Skin epidermis (tissue), 12 donors: ENCODE measurements at regions not wholly inside any gene's neighbourhood (a gene's known extent, or its start where the extent isn't known, plus 50 kb on each side); places are given as distances from the start of the nearest gene placed in this dataset.
A peak's percentile ranks its signal among the peaks of the same experiment; 100 is the strongest.
"Not testable (repeated sequence)": the region's sequence is repeated elsewhere in the genome, so short reads cannot be mapped to it uniquely, and the experiment has no call there.

Source experiments
- H3K27ac ChIP-seq, 21 experiments: fragments of 200-600 bp; sonication (generic) in 11 of 21; one replicate each; pipeline ENCODE4 v1.5.0; 2020; ENCODE audit warnings: mild to moderate bottlenecking in 3 of 21, inconsistent platforms in 2 of 21, moderate library complexity in 2 of 21
- H3K4me3 ChIP-seq, 7 experiments: fragments of 200-600 bp; sonication (generic) in 2 of 7; one replicate each; pipeline ENCODE4 v1.5.0; 2020; ENCODE audit warnings: inconsistent platforms in 2 of 7, mild to moderate bottlenecking in 2 of 7, moderate library complexity in 1 of 7

DNA sequence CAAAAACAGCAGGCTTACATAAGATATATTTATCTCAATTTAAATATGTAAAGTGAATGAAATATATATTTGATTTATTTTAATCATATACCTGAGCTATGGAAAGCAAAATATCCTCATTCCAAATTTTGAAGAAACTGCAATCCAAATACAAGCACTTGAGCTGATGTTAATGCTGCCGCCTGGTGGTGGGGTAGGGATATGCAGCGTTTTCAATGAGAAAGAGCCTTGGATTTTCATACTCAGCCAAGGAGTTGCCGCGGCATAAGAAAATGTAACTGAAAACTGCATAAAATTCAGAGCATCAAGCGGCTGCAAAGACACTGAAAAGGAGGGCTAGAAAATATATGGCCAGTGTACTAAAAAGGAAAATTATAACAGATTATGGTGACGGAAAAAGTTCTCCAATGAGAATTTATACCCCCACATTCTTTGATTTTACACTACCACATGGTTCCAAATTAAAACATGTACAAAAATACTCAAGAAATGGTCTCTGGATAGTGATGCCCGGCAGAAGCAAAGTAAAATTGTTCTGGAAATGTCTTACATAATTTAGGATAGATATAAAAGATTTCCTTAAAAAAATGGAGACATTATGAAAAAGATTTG, 660.3 kb upstream of the PITX2 start:
- Histone ChIP-seq H3K27ac (no peak overlapping the region), H3K4me3 (no peak overlapping the region)

DNA sequence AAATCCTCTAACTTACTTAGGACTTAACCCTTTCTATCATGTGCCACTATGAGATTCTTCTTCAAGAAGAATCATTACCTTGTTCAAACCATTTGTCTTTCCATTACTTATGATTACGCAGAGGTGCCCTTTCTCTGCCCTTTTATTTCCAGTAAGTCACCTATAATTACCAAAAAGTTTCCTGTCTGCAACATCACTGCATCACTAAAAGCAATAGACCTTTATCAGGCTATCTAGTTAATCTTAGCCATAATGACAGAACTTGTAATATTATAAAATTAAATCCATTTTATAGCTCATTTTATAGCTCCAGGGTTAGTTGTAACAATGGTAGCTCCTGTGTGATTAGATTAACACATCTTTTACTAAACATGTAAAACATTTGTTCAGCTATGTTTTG, 673.6 kb upstream of the PITX2 start:
- Histone ChIP-seq H3K4me3 (no peak overlapping the region), H3K27ac (no peak overlapping the region)

DNA sequence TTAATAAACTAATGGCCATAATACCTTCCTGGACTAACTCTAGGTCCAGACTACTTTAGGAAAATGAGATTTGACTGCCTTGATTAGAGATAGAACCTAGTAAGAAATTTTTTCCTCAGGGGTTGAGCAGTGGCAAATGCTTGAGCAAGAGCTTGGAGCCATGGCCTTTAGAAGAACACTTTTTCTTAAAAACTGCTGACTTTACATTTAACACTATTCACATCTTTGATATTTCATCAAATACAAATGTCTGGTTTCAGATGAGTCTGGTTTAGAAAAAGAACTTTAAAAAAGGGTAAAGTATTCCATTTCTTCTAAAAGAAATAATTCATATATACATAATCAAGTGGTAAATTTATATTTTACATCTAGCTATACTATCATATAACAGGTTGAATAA, 680.9 kb upstream of the PITX2 start:
- no peak overlapping the region for H3K27ac ChIP-seq
- H3K4me3 ChIP-seq = no peak overlapping the region

DNA sequence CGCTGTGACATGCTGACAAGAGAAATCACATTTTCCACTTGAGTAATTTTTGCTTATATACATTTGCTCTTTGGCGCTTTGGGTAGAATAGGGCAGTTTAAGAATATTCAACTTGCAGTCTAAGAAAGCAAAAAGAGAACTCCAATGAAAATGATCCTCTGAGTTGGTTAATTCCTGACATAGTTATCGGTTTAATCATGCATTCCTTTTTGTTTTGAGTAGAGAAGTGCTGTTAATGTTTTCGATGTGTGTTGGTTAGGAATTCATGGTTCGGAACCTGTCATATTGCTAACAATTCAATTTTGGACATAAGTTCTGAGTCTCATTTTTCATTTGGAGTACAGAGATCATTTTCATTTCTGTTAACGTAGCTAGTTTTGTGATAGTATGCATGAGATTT, 700.6 kb upstream of the PITX2 start:
- no peak overlapping the region for H3K27ac ChIP-seq
- no peak overlapping the region for H3K4me3 ChIP-seq

DNA sequence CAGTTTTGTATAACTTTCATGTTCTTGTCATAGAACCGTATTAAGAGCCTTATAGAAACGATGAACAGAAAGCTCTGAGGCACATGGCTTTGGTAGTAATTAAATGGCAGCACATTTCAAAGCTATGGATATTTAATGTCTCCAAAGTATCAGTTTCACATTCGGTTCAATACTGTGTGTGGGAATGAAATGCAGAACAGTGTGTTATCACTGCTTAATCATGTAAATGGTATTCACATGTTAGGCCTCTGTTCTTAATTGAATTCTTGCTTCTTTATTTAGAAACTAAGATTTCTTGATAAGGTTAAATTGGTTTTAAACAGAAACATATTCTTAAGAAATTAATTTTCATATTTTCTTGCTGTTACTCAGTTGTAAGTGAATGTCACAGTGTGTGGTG, 701.0 kb upstream of the PITX2 start:
- Histone ChIP-seq H3K27ac (no peak overlapping the region), H3K4me3 (no peak overlapping the region)

DNA sequence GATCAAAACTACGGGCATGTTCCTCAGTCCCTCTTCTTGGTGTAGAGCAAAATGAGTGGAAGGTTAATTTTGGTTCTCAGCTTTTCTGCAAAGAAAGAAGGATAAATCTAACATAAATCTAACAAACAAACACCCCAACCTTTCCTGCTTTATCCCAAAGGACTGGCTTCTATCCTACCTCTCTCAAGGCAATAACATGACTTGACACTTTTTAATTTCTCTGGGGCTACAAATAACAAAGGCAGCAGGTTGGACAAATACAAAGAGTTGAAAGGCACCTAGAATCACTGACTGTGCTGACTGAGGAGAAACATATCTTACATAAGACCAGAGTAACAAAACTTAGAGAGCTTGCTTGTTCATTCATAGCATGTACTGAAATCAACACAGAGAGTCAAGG, 703.6 kb upstream of the PITX2 start:
- no peak overlapping the region for H3K4me3 ChIP-seq
- H3K27ac ChIP-seq = no peak overlapping the region

DNA sequence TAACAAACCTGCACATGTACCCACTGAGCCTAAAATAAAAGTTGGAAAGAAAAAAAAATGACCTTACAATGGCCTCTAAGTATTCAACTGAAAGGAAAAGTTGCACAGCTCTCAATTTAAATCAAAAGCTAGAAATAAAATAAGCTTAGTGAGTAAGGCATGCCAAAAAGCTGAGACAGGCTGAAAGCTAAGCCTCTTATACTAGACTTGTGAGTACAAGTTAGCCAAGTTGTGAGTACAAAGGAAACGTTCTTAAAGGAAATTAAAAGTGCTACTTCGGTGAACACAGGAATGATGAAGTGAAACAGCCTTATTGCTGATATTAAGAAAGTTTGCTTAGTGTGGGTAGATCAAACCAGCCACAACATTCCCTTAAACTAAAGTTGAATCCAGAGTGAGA, 707.9 kb upstream of the PITX2 start:
- Histone ChIP-seq H3K4me3 (no peak overlapping the region), H3K27ac (no peak overlapping the region)

DNA sequence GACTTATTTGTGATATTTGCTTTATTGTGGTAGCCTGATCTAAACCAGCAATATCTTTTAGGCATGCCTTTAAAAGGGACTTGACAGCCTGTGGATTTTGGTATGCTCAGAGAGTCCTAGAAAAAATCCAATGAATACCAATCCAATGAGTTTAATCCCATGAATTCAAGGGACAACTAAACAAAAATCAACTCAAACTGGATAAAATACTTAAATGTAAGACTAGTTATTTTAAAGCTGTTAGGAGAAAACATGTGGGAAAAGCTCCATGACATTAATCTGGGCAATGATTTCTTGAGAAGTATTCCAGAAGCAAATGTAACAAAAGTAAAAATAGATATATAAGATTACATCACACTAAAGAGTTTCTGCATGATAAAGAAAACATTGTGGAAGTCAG, 711.5 kb upstream of the PITX2 start:
- no peak overlapping the region for H3K27ac ChIP-seq
- H3K4me3 ChIP-seq = no peak overlapping the region

DNA sequence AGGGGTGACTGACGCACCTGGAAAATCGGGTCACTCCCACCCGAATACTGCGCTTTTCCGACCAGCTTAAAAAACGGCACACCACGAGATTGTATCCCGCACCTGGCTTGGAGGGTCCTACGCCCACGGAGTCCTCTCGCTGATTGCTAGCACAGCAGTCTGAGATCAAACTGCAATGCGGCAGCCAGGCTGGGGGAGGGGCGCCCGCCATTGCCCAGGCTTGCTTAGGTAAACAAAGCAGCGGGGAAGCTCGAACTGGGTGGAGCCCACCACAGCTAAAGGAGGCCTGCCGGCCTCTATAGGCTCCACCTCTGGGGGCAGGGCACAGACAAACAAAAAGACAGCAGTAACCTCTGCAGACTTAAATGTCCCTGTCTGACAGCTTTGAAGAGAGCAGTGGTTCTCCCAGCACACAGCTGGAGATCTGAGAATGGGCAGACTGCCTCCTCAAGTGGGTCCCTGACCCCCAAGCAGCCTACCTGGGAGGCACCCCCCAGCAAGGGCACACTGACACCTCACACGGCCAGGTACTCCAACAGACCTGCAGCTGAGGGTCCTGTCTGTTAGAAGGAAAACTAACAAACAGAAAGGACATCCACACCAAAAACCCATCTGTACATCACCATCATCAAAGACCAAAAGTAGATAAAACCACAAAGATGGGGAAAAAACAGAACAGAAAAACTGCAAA, 714.5 kb upstream of the PITX2 start:
- not testable (repeated sequence) for H3K27ac ChIP-seq, H3K4me3 ChIP-seq

DNA sequence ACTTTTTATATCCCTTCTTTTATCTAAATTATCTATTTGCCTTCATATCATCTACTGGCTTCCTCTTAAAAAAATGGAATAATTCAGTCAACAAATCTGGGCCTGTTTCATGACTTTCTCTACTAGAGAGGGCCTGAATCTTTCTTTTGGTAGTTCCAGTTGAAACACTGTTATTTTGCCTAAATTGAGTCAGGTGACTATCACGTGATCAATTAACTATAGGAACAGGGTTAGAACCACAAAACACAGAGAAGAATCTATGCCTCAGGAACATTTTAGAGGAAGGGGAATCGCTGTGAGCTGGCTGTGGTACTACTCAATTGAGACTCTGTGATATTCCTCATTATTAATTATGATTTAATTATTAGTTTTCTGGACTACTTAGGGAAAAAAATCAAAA, 736.7 kb upstream of the PITX2 start:
- H3K4me3 ChIP-seq = no peak overlapping the region

DNA sequence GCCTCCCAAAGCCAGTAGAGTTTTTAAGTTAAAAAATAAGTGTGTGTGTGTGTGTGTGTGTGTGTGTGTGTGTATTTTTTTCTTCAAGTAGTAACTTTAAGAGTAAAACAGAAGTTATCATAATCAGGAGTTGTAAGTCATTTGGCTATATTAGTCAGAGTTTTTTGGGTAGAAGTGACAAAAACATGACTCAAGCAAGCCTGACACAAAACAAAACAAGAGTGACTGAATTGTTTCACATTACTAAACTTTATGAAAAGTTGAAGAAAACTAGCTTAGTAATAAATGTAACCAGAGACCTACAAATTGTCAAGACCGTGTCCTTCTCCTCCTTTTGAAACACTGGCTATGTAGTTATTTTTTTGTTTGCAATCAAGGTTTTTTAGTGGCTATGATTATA, 738.0 kb upstream of the PITX2 start:
- Histone ChIP-seq H3K4me3 (no peak overlapping the region), H3K27ac (no peak overlapping the region)

More for the DNA sequence above, 736.7 kb upstream of the PITX2 start:
- H3K27ac ChIP-seq = no peak overlapping the region

DNA sequence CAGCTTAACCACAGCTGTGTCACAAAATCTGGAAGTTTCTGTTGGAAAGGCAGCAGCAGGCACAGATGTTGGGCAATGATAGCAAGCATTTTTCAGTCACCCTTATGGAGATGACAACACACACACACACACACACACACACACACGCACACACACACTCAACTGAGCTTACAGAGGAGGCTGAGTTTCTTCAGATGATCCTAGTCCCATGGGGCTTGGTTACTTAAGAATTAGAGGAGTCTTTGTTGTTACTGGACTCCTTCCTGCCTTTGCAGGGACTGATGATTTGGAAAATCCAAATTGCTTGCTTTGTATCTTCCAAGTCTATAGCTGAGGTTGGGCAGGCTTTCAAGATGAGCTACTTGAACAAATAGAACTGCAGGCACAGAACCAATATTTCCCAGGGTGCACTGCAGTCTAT, 740.1 kb upstream of the PITX2 start:
- Histone ChIP-seq H3K27ac (no peak overlapping the region), H3K4me3 (no peak overlapping the region)

DNA sequence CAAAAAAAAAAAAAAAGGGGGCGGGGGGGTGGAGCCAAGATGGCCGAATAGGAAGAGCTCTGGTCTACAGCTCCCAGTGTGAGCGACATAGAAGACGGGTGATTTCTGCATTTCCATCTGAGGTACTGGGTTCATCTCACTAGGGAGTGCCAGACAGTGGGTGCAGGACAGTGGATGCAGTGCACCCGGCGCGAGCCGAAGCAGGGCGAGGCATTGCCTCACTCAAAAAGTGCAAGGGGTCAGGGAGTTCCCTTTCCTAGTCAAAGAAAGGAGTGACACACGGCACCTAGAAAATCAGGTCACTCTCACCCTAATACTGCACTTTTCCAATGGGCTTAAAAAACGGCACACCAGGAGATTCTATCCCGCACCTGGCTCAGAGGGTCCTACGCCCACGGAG, 755.0 kb upstream of the PITX2 start:
- not testable (repeated sequence) for H3K4me3 ChIP-seq, H3K27ac ChIP-seq

DNA sequence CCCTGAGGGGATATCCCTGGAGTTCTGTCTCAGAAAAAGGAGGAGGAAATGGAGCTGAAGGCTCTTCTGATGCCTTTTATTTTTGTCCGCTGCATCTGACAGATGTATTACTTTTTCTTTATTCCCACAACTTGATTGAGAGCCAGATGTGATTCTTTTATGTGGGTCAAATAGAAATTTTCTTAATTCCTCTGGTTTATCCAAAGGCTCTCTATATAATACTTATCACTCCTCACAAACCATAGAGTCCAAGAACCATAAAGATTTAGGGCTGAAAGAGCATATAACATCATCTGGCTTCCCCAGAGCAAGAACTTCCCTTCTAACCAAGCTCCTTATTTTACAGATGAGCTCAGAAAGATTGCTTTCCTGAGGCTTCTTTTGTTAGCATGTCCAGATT, 756.7 kb upstream of the FAM241A start:
- Histone ChIP-seq H3K27ac (no peak overlapping the region), H3K4me3 (no peak overlapping the region)

DNA sequence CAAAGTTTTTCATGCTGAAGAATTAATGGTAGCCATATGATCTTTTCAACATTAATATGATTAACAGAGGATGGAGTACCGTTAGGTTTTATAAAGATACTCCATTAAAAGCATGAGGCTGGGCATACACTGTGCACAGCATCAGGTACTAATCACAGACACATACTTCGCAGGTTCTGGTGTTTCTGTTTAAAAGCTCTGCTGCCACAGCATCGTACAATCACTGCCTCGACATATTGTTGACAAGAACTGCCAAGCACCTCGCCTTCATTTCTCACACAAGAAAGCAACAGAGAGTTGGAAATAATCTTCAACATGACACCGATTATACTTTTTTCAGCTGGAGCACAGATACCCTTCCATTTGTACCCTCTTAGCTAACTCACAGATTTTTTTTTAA, 753.4 kb upstream of the FAM241A start:
- Histone ChIP-seq H3K4me3 (no peak overlapping the region), H3K27ac (no peak overlapping the region)

DNA sequence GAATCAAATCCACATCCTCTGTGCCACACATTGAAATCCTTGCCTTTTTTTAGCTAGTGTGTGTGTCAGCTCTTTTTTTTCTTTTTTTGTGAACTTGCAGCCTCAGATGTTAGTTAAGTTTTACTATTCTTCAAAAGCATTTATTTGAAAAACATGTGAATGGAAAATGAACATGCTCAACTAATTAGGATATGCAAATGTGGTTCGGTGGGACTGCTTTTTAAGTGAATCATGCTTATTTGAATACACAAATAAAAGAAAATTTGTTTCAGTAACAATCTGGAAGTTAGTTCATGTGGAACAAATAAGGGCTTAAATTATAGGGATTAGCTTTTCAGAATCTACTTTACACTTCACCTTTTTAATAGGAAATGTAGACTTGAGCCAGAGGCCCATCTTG, 751.5 kb upstream of the FAM241A start:
- Histone ChIP-seq H3K4me3 (no peak overlapping the region), H3K27ac (no peak overlapping the region)

DNA sequence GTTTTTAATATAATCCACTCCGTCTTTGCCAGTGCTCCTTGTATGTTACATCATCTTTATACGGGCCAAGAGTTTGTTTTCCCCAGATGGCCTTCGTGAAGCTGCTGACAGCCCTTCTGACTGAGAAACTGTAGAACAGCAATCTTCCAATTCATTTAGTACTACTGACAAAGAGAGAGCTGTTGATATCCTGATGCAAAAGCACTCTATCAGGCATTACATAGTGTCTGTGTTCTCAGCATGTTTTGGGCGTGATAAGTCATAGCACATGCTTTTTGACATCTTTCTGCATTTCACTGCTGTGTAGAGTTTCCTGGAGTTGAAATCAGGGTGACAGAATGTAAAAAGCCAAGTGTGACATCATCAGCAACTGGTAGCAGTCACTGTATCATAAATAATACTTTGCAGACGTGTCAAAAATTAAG, 746.3 kb upstream of the FAM241A start:
- Histone ChIP-seq H3K27ac (no peak overlapping the region), H3K4me3 (no peak overlapping the region)

DNA sequence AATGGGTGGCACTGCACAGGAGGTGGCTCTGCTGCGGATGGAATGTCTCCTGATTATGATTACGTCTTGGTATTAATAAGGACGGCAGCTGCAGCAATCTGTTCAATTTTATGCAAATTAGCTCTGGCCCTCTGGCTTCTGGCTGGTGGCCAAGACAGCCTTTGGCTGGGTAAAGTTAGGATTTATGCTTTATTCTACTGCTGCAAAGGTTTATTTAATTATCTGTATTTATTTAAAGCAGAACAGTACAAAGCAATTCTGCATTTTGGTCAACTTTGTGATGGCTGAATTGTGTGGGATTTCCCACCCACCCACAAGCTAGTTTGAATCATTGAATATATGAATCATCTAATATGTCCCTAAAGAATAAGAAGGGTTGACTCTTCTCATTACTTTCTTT, 745.6 kb upstream of the FAM241A start:
- Histone ChIP-seq H3K27ac (no peak overlapping the region), H3K4me3 (no peak overlapping the region)

DNA sequence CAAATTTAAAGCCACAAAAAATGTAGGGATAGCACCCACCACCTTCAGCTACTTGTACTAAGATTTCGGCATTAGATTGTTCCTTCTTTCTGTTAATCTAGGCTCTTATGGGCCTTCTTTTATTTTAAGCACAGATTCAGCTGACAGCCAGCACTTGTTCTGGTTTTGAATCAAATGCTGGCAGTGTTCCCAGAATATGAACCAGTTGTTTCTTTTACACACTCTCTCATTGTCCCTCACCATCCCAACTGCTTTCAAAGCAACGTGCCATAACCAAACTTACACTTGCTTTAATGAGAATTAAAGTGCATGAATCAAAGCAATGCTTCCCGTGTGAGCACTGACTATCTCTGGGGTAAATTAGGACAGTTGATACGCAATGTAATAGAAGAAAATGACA, 744.5 kb upstream of the FAM241A start:
- no peak overlapping the region for H3K4me3 ChIP-seq
- no peak overlapping the region for H3K27ac ChIP-seq

DNA sequence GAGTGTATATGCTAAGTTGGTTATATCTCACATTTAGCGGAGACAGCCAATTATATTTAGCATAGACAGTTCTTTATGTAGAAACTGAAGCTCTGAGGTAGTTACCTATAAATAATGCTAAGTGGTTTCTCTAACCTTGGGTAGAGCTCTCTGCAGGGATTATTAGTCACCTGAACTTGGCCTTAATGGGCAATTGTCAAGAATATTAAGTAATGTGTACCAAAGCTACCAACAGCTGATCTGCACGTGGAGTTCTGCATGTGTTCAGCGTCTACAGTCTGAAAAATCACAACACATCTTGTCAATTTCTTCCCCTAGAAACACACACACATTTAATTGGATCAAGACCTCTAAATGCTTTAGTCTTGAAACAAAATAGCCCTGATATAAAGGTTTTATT, 740.6 kb upstream of the FAM241A start:
- H3K27ac ChIP-seq = no peak overlapping the region
- no peak overlapping the region for H3K4me3 ChIP-seq

DNA sequence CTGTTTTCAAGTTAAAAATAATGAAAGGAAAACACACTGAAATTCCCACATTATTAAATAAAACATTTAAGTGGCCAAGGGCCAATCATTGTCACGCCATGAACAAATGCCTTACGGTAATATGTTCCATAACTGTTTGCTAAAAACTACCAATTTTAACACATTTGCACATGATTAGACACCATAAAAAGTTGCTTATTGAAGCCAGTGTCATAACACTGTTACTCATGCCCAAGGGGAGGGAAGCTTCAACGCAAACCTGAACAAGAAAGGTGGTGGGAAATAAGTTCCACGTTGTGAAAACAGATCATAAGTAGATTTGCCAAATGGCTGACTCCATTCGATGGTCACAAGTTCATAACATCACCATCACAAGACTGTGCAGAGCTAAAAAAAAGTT, 739.3 kb upstream of the FAM241A start:
- H3K27ac ChIP-seq = peak overlapping the region in 1 of 21 experiments; percentile 33
- H3K4me3 ChIP-seq = no peak overlapping the region

DNA sequence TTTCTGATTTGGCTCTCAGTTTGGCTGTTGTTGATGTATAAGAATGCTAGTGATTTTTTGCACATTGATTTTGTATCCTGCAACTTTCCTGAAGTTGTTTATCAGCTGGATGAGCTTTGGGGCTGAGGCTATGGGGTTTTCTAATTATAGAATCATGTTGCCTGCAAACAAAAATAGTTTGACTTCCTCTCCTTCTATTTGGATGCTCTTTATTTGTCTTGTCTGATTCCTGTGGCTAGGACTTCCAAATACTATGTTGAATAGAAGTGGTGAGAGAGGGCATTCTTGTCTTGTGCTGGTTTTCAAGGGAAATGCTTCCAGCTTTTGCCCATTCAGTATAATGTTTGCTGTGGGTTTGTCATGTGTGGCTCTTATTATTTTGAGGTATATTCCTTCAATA, 734.7 kb upstream of the FAM241A start:
- no peak overlapping the region for H3K27ac ChIP-seq
- no peak overlapping the region for H3K4me3 ChIP-seq
